GM21528 (cell line): ENCODE measurements at regions not wholly inside any gene's neighbourhood (a gene's known extent, or its start where the extent isn't known, plus 50 kb on each side); places are given as distances from the start of the nearest gene placed in this dataset.

ENCODE experiments used
- ATAC-seq: cut with Tn5 transposase; IDR thresholded peaks from one replicate; pipeline ENCODE4 v1.9.1; 2021; ENCODE audit warnings: mild to moderate bottlenecking, moderate library complexity; ENCODE audit not compliant: unreplicated experiment, low FRiP score

DNA sequence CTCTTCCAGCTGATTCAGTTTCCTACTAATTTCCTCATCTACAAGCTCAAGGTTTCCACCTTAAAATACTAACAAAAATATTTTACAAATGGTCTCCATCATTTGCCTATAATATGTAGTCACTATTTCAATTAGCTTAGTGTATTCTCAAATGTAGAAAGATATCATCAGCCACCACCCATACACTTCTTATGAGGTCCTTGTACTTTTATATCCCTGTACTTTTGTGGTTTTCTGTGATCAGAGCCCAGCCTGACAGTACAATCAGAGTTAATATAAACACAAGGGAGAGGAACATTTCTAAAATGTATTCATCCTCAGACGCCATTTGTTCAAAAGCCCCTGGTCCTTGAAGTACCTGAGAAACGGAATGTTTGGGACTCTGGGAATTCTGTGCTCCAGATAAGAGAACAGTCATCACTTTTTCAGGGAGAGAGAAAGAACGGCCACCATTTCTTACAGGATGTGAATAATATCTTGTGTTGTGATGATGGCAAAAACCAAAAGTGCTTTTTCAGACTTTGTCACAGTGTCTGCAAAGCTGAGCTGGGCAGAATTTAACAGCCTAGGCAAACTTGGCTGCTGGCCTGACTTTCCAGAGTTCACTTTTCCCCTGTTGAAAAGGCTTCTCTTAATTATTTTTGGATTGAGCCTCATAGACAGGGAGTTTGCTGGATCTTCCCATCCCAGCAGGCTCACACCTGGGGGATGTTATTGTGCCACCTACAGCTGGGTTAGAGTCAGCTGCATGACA, 361.7 kb upstream of the ACVR2A start:
- ATAC-seq, result no peak

DNA sequence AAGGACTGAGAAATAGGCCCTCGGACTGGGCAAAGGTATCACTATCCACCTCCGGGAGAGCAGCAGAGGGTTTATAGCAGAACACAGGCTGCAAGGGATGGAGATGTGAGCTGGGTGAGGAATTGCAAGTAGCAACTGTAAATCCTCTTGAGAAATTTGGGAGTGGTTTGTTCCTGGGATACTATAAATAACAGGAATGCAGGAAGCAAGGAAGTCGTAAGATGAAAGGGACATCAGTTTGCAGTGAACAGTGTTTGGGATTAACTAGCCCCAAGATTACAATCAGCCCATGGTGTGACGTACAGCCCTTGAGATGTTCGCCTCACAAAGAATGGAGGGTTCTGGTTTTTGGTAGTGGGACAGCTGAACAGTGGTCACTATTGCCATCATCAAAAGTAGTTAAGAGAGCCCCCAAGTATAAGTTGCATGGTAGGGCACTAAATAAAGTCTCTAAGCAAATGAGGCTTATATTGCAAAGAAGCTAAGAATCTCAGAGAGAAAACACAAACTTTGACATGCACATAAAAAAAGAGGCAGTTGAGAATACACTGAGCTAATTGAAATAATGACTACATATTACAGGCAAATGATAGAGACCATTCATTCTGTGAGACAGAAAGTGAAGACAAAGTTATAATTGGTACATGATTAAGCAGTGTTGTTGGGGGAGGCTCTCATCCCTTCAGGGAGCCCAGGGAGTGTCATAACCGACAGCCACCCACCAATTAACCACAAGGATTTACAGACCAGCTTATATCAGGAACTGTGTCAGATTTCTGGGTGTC, 362.5 kb upstream of the ACVR2A start:
- no peak for ATAC-seq

DNA sequence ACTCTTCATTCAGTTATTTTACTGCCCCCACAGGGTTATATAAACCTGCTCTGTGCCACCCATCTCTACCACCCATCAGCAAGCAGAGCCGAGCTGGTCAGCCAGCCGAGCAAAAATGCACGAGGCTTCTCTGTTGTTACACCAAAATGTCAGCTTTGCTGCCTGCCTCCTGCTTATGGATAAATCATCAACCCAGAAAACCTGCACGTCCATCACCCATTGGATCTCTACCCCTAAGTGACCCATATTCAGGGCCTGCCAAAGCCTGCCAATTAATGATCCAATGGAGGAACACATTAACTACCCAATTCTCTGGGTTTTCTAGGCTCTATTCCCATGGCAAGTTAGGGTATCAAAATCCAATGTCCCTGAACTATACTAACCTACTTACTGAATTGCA, 365.5 kb upstream of the ACVR2A start:
- ATAC-seq, result no peak

DNA sequence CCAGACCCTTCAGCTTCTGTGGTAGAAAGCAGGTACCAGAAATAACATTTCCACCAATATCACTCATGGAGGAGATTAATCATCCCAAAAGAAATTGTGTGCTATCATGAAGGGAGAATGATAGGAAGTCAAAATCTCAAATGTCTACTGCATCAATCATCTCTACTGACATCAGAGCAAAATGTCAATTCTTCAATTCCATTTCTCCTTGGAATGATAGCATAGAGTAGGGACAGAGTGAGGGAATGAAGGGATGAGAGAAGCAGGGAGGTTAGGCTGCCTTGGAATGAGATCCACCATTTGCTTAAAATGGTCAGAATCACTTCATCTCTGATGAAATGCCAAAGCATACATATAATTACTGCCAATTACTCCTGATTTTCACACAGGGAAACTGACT, 371.8 kb upstream of the ACVR2A start:
- ATAC-seq, result no peak

DNA sequence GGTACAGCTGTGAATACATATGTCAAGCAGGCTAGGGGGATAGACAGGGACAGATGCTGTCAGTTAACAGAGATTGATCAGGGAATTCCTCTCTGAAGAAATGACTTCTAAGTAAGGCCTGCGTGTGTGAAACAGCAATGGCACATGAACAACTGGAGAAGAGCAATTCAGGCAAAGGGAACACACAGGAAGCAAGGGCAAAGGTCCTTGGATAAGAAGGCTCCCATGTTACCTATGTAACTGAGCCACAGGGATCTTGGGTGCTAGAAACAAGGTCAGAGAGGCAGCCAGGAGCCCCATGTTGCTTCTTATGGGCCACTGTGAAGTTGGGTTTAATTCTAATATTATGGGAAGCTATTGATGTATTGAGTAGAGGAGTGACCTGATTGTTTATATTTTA, 373.7 kb upstream of the ACVR2A start:
- no peak for ATAC-seq

DNA sequence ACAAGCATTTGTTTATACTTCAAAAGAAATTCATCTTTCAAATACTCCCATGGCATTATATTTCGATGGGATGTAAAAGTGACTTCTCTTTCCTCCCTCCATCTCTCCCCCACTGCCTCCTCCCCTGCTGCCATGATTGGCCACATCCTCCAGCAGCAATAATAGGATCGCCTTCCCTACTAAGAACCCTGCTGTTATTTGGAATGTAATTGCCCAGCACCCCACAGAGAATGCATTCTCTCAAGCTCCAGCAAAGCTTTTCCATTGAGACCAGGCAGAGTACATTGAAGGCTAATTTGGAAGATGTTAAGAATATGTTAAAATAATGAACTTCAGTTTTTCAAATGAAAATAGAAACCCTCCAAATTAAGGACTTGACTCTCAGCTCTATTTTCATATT, 375.4 kb upstream of the ACVR2A start:
- ATAC-seq, result no peak

DNA sequence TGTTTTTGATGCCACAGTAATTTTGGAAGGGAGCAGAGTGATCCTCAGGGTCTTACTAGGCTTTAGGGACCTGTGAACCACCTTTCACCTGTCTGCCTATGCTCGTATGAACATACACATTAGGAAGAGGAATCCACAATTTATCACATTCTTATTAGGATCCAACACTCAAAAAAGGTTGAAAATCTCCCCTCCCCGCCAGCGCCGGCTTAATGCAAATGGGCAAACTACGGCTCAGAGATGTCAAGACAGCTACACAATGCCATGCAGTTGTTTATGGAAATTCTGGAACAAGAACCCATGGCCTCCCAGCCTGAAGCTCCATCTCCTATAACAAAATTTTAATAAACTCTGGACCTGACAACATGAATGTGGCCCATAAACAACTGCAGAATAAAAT, 375.9 kb upstream of the ACVR2A start:
- ATAC-seq, result no peak

DNA sequence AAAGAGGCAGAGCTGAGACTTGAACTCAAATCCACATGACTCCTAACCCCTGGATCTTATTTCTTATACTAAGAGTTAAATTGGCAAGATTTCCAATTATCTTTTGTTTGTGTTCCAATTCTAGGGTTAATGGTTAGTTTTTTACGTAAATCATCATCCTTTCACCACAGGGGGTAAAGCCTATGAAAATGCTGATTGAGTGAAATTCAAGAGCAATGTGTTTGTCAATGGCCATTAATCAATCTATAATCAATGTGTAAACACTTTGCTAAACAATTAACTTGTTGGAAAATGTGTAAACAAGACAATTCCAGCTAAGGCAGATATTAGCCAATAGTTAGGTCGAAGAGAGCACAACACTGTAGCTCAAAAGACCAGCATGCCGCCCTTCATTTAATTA, 376.5 kb upstream of the ACVR2A start:
- no peak for ATAC-seq

DNA sequence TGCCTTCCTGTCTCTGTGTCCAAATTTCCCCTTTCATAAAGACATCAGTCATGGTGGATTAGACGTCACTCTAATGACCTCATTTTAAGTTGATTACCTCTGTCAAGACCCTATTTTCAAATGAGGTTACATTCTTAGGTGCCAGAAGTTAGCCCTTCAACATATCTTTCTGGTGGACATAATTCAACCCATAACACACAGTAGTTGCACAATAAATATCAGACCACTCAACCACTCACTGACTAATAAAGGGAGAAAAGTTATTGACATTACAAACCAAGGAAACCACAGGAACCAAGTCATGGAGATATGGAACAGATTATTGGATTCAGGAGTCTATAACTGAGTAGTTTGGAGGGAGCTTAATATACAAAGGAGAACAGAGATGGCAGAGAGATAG, 377.4 kb upstream of the ACVR2A start:
- no peak for ATAC-seq

DNA sequence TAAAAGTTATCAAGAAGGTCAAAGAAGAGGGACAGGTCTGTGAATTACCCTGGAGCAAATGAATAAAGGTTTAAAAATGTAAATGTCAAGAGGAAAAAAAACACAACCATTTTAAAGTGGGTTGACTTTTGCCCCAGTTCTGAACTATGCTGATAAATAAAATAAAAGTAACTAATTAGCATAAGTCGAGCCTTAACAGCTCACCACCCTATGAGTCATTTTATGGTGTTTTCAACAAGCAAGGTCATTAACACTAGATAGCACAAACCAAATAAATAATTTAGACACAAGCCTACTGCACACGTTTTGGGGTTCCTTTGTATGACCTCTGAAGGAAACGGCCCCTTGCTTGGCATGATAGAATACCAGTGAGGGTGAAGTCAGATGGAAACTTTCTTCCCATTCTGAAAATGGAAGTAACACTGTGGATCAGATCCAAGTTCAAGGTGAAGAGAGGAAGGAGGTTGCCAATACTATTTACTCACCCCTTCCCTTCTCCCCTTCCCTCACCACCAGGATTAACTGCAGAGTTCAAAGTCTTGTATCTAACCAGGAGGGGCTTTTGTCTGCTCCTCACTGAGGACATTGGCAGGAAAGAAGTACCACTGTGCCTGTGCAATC, 380.0 kb upstream of the ACVR2A start:
- ATAC-seq, result no peak

DNA sequence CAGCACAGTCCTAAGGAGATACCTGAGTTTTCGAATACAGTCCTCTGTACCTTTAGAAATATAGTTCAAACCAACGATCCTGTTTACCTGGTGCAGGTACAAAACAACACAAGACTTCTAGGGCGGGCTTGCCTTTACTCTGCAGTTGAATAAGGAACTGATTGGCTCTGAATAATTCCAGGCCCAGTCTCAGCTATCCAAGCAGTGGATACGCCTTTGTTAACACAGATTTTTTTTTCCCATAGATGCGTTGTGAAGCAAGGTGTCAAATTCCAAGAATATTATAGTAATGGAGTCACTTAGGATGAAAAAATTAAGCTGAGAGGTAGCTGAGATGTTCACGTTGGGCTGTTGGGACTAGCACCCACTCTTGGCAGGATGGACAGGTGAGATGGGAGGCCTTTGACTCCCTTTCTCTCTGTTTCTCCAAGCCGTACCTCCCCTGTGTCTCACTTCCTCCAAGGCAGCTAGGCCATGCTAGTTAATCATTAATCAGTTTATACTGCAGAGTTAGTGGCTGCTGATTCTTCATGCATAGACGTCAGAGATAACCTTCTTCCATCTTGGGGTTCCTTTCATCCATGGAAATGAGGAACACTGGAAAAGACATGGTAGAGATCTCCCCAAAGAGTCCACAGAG, 380.8 kb upstream of the ACVR2A start:
- peak; percentile 77 for ATAC-seq

DNA sequence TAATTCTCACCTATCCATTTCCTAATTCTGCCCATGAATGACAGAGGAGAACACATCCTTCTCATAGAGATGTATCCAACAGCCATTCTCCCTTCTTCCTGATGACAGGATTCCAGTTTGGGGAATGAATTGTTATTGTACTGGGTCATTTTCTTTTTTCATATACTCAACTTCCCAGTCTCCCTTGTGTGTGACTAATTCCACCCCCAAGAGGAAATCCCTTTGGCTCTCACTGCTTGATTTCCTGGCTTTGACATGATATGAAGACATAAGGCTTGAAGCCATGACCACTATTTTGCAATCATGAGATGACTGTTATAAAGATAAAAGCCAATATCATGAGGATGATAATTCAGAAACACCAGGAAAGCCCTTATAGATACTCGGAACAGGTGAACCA, 384.7 kb upstream of the ACVR2A start:
- no peak for ATAC-seq

DNA sequence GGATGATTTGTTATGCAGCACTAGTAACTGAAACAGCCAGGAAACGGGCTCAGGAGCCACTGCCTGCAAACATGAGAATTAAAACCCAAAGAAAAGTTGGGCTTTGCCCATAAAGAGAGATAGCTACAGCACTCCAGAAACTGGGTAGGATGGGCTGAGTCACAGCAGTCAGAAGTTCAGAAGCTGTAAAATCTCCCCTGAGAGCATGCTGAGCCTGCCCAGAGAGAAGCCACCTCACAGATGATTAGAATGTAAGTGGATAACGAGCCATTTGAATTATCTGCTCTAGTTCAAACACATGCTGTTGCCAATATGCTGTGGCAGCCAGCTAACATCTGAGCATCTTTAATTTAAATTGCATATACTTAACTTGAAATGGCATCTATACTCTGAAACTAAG, 388.1 kb upstream of the ACVR2A start:
- ATAC-seq, result no peak

DNA sequence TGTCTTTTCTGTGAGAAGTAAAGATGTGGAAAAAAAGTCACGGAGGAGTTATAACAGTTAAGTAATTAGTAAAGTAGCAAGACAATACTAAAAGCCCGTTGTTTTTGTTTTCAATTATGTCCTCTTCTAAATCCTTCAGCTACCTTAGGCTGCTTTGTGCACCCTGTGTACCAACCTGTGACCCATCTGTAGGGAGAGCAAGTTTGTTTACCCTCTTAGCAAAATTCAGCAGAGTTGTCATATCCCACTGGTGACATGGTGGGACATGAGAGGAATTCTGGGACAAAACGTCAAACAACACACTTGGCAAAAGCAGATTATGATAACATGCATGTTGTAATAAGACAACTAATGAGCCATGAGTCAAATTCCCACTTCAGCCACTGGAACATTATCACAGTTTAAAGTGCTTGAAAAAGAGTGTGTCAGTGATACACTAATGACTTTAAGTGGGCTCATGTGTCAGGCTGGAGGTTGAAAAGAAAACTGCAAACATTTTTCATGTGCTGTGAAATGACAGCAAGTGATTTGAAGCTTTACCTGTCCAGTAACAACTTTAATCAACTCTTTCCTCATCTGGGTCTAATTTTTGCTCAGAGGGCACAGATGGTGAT, 392.8 kb upstream of the ACVR2A start:
- ATAC-seq, result no peak

DNA sequence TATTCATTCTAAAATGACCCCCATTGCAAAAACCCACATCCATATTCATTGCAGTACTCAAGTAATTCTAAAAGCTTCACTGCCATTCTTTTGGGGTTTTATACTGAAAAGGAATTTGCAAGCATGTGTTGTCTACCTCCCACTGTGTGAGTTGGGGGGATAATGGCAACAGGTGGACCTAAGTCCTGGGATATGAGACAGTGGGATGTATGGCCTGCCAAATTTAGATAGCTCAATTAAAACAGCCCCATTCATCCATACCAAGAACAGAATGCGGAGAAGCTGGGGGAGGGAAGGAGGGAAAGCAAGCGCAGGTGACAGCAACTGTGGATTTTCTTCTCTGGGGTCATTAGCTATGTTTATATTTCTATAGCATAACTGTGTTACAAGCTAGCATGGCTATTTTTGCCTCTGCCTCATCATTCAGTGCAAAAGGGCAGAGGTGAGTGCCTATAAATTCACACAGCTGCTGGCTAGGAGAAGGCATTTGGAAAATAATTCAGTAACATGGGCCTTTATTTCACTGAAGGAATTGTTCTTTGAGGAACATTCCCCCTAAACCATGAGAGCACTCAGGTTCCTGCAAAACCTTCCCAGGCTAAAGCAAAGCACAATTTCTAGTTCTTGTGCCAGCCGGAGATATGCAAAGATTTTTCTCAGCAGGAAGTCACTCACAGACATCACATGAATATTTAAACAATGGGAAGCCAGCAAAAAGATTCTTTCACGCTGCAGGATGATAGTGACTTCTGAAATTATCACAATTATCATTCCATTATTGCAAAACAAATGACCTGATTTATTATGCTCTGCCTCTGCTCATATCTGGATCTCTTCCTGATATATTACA, 393.9 kb upstream of the ACVR2A start:
- no peak for ATAC-seq

DNA sequence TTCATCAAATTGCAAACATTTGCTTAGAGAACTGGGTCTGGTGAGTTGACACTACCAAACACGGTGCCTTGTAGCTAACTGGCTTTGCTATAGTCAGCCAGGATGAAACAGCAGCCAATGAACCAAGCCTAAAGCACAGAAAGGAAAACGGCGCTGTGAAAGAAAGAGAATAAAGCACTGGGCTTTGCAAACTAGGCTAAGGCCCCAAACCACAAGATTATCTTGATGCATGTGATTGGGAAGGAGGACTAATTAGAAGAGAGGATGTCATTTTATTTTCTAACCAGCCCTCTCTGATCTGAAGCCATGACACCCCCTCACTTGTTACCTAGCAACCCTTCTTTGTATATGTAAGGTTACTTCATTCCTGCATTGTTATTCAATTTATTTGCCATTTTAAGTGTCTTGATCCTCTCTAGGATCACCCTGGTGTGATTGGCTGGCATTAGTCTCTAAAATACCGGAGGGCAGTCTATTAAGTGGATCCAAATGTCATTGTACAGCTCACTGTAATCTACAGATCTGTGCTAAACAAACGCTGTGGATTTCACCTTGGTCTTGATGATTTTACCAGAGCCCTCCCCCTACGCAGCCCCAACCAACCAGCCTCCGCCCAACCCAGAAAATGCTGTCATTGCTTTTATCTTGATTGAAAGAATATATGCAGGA, 395.4 kb upstream of the ACVR2A start:
- no peak for ATAC-seq

DNA sequence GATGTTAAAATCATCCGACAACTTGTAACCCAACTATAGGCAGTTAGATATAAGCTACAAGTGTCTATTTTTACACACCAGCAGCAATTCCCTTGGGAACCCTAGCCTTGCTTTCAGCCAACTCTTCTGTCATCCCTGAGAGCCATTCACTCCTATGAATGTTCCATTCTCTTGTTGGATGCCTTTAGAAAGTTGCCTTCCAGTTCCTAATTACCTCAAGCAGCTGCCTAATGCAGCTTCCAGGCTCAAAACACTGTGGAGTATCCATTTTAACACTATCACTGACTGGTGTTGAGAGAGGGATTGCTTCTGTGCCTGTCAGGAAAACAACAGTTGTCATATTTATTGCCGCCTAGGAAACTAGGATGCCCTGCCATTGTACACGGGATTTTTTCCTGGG, 402.0 kb upstream of the ACVR2A start:
- ATAC-seq, result no peak

DNA sequence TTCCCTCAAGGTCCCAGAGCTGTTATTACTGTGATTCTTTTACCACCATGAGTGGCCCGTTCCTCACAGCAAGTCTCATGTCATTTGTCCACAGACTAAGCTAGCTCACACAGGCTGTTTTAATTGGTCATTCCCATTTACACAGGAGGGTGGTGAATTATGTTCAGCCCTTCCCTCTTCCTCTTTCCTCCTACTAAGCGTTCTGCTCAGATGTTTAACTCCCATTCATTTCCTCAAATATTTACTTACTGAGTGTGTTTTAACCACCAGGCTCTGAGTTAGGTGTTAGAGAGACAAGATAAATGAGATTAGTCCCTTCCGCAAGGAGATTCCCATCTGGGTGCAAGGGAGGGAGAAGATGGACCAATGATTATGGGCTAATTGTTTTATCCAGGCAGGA, 403.6 kb upstream of the ACVR2A start:
- no peak for ATAC-seq

DNA sequence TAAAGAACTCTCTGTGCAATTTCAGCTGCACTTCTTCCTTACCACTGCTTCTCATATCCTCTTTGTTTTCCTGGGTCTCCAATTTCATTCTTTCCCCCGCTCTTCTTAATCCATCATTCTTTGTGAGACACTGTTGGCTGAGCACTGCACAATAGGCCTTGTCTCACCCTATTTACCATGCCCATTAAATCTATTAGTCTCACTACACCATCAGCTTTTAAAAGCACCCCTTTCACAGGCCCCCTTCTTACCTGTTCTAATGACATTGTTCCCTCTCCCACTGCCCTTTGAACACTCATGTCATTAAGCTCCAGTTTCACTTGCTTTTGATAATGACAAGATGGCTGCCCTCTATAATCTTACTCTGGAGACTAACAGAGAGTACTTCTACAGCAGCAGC, 404.1 kb upstream of the ACVR2A start:
- no peak for ATAC-seq
